ENCODE measurements at regions not wholly inside any gene's neighbourhood (a gene's known extent, or its start where the extent isn't known, plus 50 kb on each side); places are given as distances from the start of the nearest gene placed in this dataset.

- no peak for ATAC-seq
- H3K27ac Mint-ChIP-seq, result no peak overlapping the region
- no peaks in the 10 kb centered on the region for H3K9me3 Mint-ChIP-seq
- peaks cover 41% of the 10 kb centered on the region for H3K27me3 Mint-ChIP-seq
- no peaks in the 10 kb centered on the region for H3K36me3 Mint-ChIP-seq
- H3K4me1 Mint-ChIP-seq, result no peaks in the 10 kb centered on the region
- H3K4me3 Mint-ChIP-seq, result no peak overlapping the region
These were observed 359.2 kb downstream of the MTX2 start for GRCh38 chr2:176628438-176628837.

GRCh38 chr2:176633754-176634153, 364.5 kb downstream of the MTX2 start:
- Mint-ChIP-seq H3K4me3 (no peak overlapping the region), H3K4me1 (no peaks in the 10 kb centered on the region), H3K27ac (no peak overlapping the region), H3K27me3 (peaks cover 8% of the 10 kb centered on the region), H3K9me3 (no peaks in the 10 kb centered on the region), H3K36me3 (no peaks in the 10 kb centered on the region)
- no peak for ATAC-seq

- Mint-ChIP-seq H3K27ac (no peak overlapping the region), H3K4me3 (no peak overlapping the region), H3K27me3 (peaks cover 24% of the 10 kb centered on the region), H3K36me3 (no peaks in the 10 kb centered on the region), H3K4me1 (no peaks in the 10 kb centered on the region), H3K9me3 (no peaks in the 10 kb centered on the region)
- ATAC-seq, result no peak
These were observed 367.2 kb downstream of the MTX2 start for GRCh38 chr2:176636401-176636800.

- H3K4me1 Mint-ChIP-seq, result peaks cover 6% of the 10 kb centered on the region
- H3K27me3 Mint-ChIP-seq, result peaks cover 29% of the 10 kb centered on the region
- no peaks in the 10 kb centered on the region for H3K36me3 Mint-ChIP-seq
- no peaks in the 10 kb centered on the region for H3K9me3 Mint-ChIP-seq
- peak overlapping the region; percentile 23 for H3K4me3 Mint-ChIP-seq
- no peak for ATAC-seq
- no peak overlapping the region for H3K27ac Mint-ChIP-seq
These were observed 367.9 kb downstream of the MTX2 start for GRCh38 chr2:176637142-176637485.

- no peak overlapping the region for H3K27ac Mint-ChIP-seq
- H3K4me3 Mint-ChIP-seq, result peak overlapping the region; percentile 74
- peak; percentile 39 for ATAC-seq
- peaks cover 8% of the 10 kb centered on the region for H3K4me1 Mint-ChIP-seq
- no peaks in the 10 kb centered on the region for H3K36me3 Mint-ChIP-seq
- H3K9me3 Mint-ChIP-seq, result no peaks in the 10 kb centered on the region
- peaks cover 33% of the 10 kb centered on the region for H3K27me3 Mint-ChIP-seq
These were observed 368.4 kb downstream of the MTX2 start for GRCh38 chr2:176637486-176638166.

- ATAC-seq, result peak; percentile 70
- Mint-ChIP-seq H3K9me3 (no peaks in the 10 kb centered on the region), H3K27me3 (peaks cover 33% of the 10 kb centered on the region), H3K4me3 (peak overlapping the region; percentile 74), H3K27ac (no peak overlapping the region), H3K36me3 (no peaks in the 10 kb centered on the region), H3K4me1 (peaks cover 8% of the 10 kb centered on the region)
These were observed 369.1 kb downstream of the MTX2 start for GRCh38 chr2:176638167-176639015.

- H3K9me3 Mint-ChIP-seq, result no peaks in the 10 kb centered on the region
- no peak overlapping the region for H3K4me3 Mint-ChIP-seq
- peaks cover 38% of the 10 kb centered on the region for H3K27me3 Mint-ChIP-seq
- peaks cover 8% of the 10 kb centered on the region for H3K4me1 Mint-ChIP-seq
- H3K36me3 Mint-ChIP-seq, result no peaks in the 10 kb centered on the region
- no peak for ATAC-seq
- no peak overlapping the region for H3K27ac Mint-ChIP-seq
These were observed 369.7 kb downstream of the MTX2 start for GRCh38 chr2:176639016-176639343.

- H3K4me3 Mint-ChIP-seq, result no peak overlapping the region
- ATAC-seq, result no peak
- H3K36me3 Mint-ChIP-seq, result no peaks in the 10 kb centered on the region
- H3K27me3 Mint-ChIP-seq, result peaks cover 45% of the 10 kb centered on the region
- H3K9me3 Mint-ChIP-seq, result no peaks in the 10 kb centered on the region
- no peak overlapping the region for H3K27ac Mint-ChIP-seq
- H3K4me1 Mint-ChIP-seq, result peaks cover 8% of the 10 kb centered on the region
These were observed 370.4 kb downstream of the MTX2 start for GRCh38 chr2:176639671-176640070.

GRCh38 chr2:176641436-176641835, 372.2 kb downstream of the MTX2 start:
- Mint-ChIP-seq H3K36me3 (no peaks in the 10 kb centered on the region), H3K4me1 (peaks cover 8% of the 10 kb centered on the region), H3K27me3 (peaks cover 58% of the 10 kb centered on the region), H3K4me3 (no peak overlapping the region), H3K9me3 (no peaks in the 10 kb centered on the region), H3K27ac (no peak overlapping the region)
- no peak for ATAC-seq

- no peaks in the 10 kb centered on the region for H3K36me3 Mint-ChIP-seq
- peak; percentile 61 for ATAC-seq
- H3K27me3 Mint-ChIP-seq, result peaks cover 62% of the 10 kb centered on the region
- no peak overlapping the region for H3K4me3 Mint-ChIP-seq
- H3K27ac Mint-ChIP-seq, result no peak overlapping the region
- H3K9me3 Mint-ChIP-seq, result no peaks in the 10 kb centered on the region
- H3K4me1 Mint-ChIP-seq, result peaks cover 8% of the 10 kb centered on the region
These were observed 372.8 kb downstream of the MTX2 start for GRCh38 chr2:176642074-176642473.

- H3K27me3 Mint-ChIP-seq, result peaks cover 61% of the 10 kb centered on the region
- H3K4me3 Mint-ChIP-seq, result no peak overlapping the region
- ATAC-seq, result no peak
- no peak overlapping the region for H3K27ac Mint-ChIP-seq
- H3K36me3 Mint-ChIP-seq, result no peaks in the 10 kb centered on the region
- H3K4me1 Mint-ChIP-seq, result peaks cover 8% of the 10 kb centered on the region
- no peaks in the 10 kb centered on the region for H3K9me3 Mint-ChIP-seq
These were observed 374.4 kb downstream of the MTX2 start for GRCh38 chr2:176643646-176644045.

GRCh38 chr2:176645494-176645893, 376.3 kb downstream of the MTX2 start:
- ATAC-seq, result no peak
- Mint-ChIP-seq H3K27ac (no peak overlapping the region), H3K4me3 (no peak overlapping the region), H3K27me3 (peaks cover 54% of the 10 kb centered on the region), H3K9me3 (no peaks in the 10 kb centered on the region), H3K36me3 (no peaks in the 10 kb centered on the region), H3K4me1 (peaks cover 8% of the 10 kb centered on the region)

- Mint-ChIP-seq H3K9me3 (no peaks in the 10 kb centered on the region), H3K27me3 (peaks cover 60% of the 10 kb centered on the region), H3K4me1 (peaks cover 8% of the 10 kb centered on the region), H3K36me3 (no peaks in the 10 kb centered on the region), H3K4me3 (no peak overlapping the region), H3K27ac (no peak overlapping the region)
- ATAC-seq, result no peak
These were observed 376.9 kb downstream of the MTX2 start for GRCh38 chr2:176646033-176646615.

GRCh38 chr2:176647325-176648165, 378.3 kb downstream of the MTX2 start:
- Mint-ChIP-seq H3K27ac (no peak overlapping the region), H3K27me3 (peaks cover 60% of the 10 kb centered on the region), H3K9me3 (no peaks in the 10 kb centered on the region), H3K4me1 (no peaks in the 10 kb centered on the region), H3K4me3 (no peak overlapping the region), H3K36me3 (no peaks in the 10 kb centered on the region)
- no peak for ATAC-seq

GRCh38 chr2:176648700-176649297, 379.6 kb downstream of the MTX2 start:
- Mint-ChIP-seq H3K36me3 (no peaks in the 10 kb centered on the region), H3K4me1 (peaks cover 2% of the 10 kb centered on the region), H3K27me3 (peaks cover 59% of the 10 kb centered on the region), H3K27ac (no peak overlapping the region), H3K9me3 (no peaks in the 10 kb centered on the region), H3K4me3 (no peak overlapping the region)
- ATAC-seq, result no peak
